AG09309 (cell line): ENCODE measurements at regions not wholly inside any gene's neighbourhood (a gene's known extent, or its start where the extent isn't known, plus 50 kb on each side); places are given as distances from the start of the nearest gene placed in this dataset.

ENCODE experiments used
- DNase-seq: peaks from one replicate; pipeline ENCODE4 v3.0.0-alpha.2; 2010; ENCODE audit warnings: low read depth
- H3K4me3 ChIP-seq: 2 replicates; pipeline ENCODE4 v1.5.1; 2011; ENCODE audit warnings: mild to moderate bottlenecking, low read depth, low read length, moderate library complexity; ENCODE audit not compliant: control insufficient read depth
- TF ChIP-seq, protein P1 (sequence below): IDR thresholded peaks from 2 replicates; pipeline ENCODE4 v1.5.1; 2011; ENCODE audit warnings: mild to moderate bottlenecking, low read depth, low read length, inconsistent platforms; ENCODE audit not compliant: insufficient read depth, control insufficient read depth; ENCODE audit errors: missing control alignments

- H3K4me3 ChIP-seq = no peak overlapping the region
- TF ChIP-seq, protein P1, sequence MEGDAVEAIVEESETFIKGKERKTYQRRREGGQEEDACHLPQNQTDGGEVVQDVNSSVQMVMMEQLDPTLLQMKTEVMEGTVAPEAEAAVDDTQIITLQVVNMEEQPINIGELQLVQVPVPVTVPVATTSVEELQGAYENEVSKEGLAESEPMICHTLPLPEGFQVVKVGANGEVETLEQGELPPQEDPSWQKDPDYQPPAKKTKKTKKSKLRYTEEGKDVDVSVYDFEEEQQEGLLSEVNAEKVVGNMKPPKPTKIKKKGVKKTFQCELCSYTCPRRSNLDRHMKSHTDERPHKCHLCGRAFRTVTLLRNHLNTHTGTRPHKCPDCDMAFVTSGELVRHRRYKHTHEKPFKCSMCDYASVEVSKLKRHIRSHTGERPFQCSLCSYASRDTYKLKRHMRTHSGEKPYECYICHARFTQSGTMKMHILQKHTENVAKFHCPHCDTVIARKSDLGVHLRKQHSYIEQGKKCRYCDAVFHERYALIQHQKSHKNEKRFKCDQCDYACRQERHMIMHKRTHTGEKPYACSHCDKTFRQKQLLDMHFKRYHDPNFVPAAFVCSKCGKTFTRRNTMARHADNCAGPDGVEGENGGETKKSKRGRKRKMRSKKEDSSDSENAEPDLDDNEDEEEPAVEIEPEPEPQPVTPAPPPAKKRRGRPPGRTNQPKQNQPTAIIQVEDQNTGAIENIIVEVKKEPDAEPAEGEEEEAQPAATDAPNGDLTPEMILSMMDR = no peak
- DNase-seq = no peak
Measured at GRCh38 chr12:90023207-90023900, 314.7 kb upstream of the ATP2B1 start.

- no peak overlapping the region for H3K4me3 ChIP-seq
- TF ChIP-seq, protein P1 = no peak
Measured at GRCh38 chr12:90021795-90022440, 313.3 kb upstream of the ATP2B1 start.

GRCh38 chr12:90020881-90021280, 312.2 kb upstream of the ATP2B1 start:
- DNase-seq = no peak
- no peak overlapping the region for H3K4me3 ChIP-seq
- TF ChIP-seq, protein P1 = no peak

More at GRCh38 chr12:90021795-90022440, 313.3 kb upstream of the ATP2B1 start:
- DNase-seq = no peak

DNA sequence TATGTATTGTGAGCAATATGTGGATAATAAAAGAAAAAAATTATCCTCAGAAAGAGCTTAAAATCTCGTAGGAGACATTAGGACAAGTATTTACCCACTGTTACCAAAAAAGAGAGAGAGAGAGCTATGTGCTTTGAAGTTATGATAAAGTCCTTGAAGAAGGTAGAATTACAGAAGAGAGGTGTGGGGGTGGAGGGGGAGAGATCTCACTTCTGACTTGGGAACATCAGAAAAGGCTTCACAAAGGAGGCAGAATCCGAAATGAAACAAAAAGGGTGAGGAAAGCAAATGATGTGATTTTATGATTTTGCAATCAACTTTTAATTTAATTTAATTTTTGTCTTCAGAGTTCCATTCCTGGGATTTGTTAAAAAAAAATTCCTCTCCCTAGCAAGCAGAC, 311.8 kb upstream of the ATP2B1 start:
- no peak for DNase-seq
- TF ChIP-seq, protein P1 = no peak
- no peak overlapping the region for H3K4me3 ChIP-seq

DNA sequence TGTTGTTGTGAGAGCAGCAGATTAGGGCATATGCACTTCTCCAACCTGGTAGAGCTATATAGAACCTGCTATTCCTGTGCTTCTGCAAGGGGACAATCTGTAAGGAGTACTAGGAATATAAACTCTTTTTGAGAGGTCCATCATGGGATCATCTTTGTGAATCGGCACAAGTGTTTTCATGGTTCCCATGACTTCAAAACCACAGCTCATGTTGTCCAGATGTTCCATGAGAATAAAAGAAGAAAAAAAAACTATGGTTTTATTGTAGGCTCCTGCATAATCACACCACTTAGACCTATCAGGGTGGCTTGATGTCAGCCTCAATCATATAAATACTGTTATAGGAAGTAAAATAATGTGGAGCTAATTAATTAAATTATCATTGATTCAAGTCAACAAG, 311.4 kb upstream of the ATP2B1 start:
- no peak for DNase-seq
- no peak overlapping the region for H3K4me3 ChIP-seq
- TF ChIP-seq, protein P1 = no peak

- TF ChIP-seq, protein P1 = no peak
- H3K4me3 ChIP-seq = no peak overlapping the region
- no peak for DNase-seq
Measured at GRCh38 chr12:90017316-90017715, 308.7 kb upstream of the ATP2B1 start.
